SK-N-SH (cell line): ENCODE measurements at regions not wholly inside any gene's neighbourhood (a gene's known extent, or its start where the extent isn't known, plus 50 kb on each side); places are given as distances from the start of the nearest gene placed in this dataset.

Source experiments
- EP300 ChIP-seq, 2 experiments: IDR thresholded peaks; 2 replicates each; pipeline versions ENCODE4 v1.4.0 to v1.6.1; 2012; ENCODE audit warnings: borderline replicate concordance in 1 of 2, low read depth in 1 of 2, low read length in 1 of 2
- PBX3 ChIP-seq: IDR thresholded peaks from 2 replicates; pipeline ENCODE4; 2012
- RXRA ChIP-seq: IDR thresholded peaks from 2 replicates; pipeline ENCODE4 v1.4.0; 2012; ENCODE audit warnings: low read depth, mild to moderate bottlenecking, borderline replicate concordance
- TAF1 ChIP-seq: IDR thresholded peaks from 2 replicates; pipeline ENCODE4 v1.6.1; 2012; ENCODE audit warnings: low read depth, mild to moderate bottlenecking, low read length, moderate library complexity, borderline replicate concordance
- TF ChIP-seq, protein P1 (sequence below): fragments of 200-600 bp; sonication (generic); IDR thresholded peaks from 2 replicates; pipeline ENCODE4 v1.6.1; 2017; ENCODE audit warnings: antibody characterized with exemption, mild to moderate bottlenecking, moderate library complexity

GRCh38 chr13:53445686-53446085 lies 417.1 kb downstream of the OLFM4 start:
- TF ChIP-seq RXRA (no peak), PBX3 (no peak), TAF1 (no peak), EP300 (IDR thresholded peaks at IDR 0.05; ENCODE audit: borderline replicate concordance in 1 of 2, low read depth in 1 of 2, low read length in 1 of 2) (no peak)
- TF ChIP-seq, protein P1, sequence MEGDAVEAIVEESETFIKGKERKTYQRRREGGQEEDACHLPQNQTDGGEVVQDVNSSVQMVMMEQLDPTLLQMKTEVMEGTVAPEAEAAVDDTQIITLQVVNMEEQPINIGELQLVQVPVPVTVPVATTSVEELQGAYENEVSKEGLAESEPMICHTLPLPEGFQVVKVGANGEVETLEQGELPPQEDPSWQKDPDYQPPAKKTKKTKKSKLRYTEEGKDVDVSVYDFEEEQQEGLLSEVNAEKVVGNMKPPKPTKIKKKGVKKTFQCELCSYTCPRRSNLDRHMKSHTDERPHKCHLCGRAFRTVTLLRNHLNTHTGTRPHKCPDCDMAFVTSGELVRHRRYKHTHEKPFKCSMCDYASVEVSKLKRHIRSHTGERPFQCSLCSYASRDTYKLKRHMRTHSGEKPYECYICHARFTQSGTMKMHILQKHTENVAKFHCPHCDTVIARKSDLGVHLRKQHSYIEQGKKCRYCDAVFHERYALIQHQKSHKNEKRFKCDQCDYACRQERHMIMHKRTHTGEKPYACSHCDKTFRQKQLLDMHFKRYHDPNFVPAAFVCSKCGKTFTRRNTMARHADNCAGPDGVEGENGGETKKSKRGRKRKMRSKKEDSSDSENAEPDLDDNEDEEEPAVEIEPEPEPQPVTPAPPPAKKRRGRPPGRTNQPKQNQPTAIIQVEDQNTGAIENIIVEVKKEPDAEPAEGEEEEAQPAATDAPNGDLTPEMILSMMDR = no peak
